Psoas muscle (tissue), 7 donors: ENCODE measurements at regions not wholly inside any gene's neighbourhood (a gene's known extent, or its start where the extent isn't known, plus 50 kb on each side); places are given as distances from the start of the nearest gene placed in this dataset.
"Not testable (repeated sequence)": the region's sequence is repeated elsewhere in the genome, so short reads cannot be mapped to it uniquely, and the experiment has no call there.

Experiments
- ATAC-seq, 4 donors: fragments of 200-7000 bp; cut with Tn5 transposase; one replicate each; pipeline ENCODE4 v1.9.1; 2020; ENCODE audit warnings: moderate library complexity in 3 of 4, mild to moderate bottlenecking in 2 of 4
- DNase-seq, 2 donors: peaks; one replicate each; pipeline ENCODE4 v3.0.0-alpha.2; 2020
- H3K27ac ChIP-seq: fragments of 200-600 bp; one replicate; pipeline ENCODE4 v1.8.0; 2022
- H3K27me3 ChIP-seq, 3 donors: fragments of 200-600 bp in 1 of 3; one replicate each; pipeline versions ENCODE4 v1.6.1 to v1.8.0; 2013 to 2022; ENCODE audit warnings: low read length in 2 of 3, mild to moderate bottlenecking in 2 of 3, moderate library complexity in 1 of 3; ENCODE audit not compliant: insufficient read depth in 3 of 3
- H3K36me3 ChIP-seq, 2 donors: fragments of 200-600 bp in 1 of 2; one replicate each; pipeline versions ENCODE4 v1.6.1 to v1.8.0; 2013 to 2022; ENCODE audit warnings: low read depth in 1 of 2, mild to moderate bottlenecking in 1 of 2, moderate library complexity in 1 of 2; ENCODE audit not compliant: insufficient read depth in 1 of 2
- H3K4me1 ChIP-seq: fragments of 200-600 bp; one replicate; pipeline ENCODE4 v1.8.0; 2022
- H3K4me3 ChIP-seq: fragments of 200-600 bp; one replicate; pipeline ENCODE4 v1.8.0; 2022; ENCODE audit warnings: mild to moderate bottlenecking
- H3K9me3 ChIP-seq: fragments of 200-600 bp; one replicate; pipeline ENCODE4 v1.8.0; 2022
- WGBS, 3 donors: extraction: QIAGEN DNeasy Blood & Tissue Kit; methylation state at CpG; one replicate each; pipeline versions ENCODE4 v1.1.6 to v1.1.7; 2013; 5-methylcytosine and 5-hydroxymethylcytosine counted together
- intact Hi-C, 2 donors: fragments of 100-400 bp; cut with DNase I; formaldehyde crosslinking; loops; one replicate each; pipeline versions ENCODE4 v1.11.0 to v1.14.2; 2022
- TF ChIP-seq, protein P1 (sequence below): fragments of 200-600 bp; IDR thresholded peaks from one replicate; pipeline ENCODE4 v1.8.0; 2022; ENCODE audit warnings: antibody characterized with exemption
- donor health status: healthy with polysubstance abuse.
- donor health status: DM: no; HTN: no; CAD: no; lungs with moderate emphysema.
- donor health status: Bipolar disorder and iron deficiency.
- donor health status: healthy.
- donor health status: DM: yes; HTN: yes; CAD: no.
- donor health status: DM: no; HTN: no; CAD: no.
- donor health status: DM: yes; HTN: yes; CAD: no.

DNA sequence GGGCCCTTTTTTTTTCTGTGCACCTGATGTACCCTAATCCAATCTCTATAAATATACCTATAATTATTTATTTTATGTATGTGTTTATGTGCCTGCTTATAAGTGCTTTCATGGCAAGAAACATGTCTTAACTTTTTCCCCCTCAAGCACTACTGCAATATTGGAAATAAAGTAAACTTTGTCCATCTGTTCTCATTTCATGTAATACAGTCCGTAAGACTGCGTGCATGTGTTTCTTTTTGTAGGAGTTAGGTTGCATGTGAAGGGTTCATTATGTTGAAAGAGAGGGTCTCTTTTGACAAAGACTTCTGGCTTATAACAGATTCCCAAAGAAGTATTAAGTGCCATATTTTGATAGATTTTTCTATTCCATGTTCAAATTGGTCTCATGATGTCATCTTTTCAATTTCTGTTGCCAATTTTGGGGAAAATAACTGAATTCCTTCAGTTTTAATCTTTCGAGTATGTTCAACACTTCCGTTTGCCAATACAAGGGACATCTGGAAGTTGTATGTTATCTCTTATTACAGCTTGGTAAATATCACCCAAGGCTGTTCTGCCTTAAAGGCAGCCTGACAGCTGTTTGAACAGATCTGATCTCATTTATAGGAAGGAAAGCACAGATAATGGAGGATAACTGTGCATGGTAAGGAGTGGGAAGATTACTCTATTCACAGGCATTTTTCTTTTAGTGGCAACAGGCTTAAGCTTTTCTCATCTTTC is 273.1 kb upstream of the SGO1 start:
- no peaks in the 10 kb centered on the region for H3K27me3 ChIP-seq
- ATAC-seq (no peak), DNase-seq (no peak)
- no peaks in the 10 kb centered on the region for H3K36me3 ChIP-seq
- H3K4me1 ChIP-seq, result no peaks in the 10 kb centered on the region
- no peak overlapping the region for H3K27ac ChIP-seq
- WGBS, 3 donors, result 28 to 31% (median 29%) methylated on average over 4 of the region's 4 CpGs
- no peak overlapping the region for H3K4me3 ChIP-seq
- TF ChIP-seq, protein P1, sequence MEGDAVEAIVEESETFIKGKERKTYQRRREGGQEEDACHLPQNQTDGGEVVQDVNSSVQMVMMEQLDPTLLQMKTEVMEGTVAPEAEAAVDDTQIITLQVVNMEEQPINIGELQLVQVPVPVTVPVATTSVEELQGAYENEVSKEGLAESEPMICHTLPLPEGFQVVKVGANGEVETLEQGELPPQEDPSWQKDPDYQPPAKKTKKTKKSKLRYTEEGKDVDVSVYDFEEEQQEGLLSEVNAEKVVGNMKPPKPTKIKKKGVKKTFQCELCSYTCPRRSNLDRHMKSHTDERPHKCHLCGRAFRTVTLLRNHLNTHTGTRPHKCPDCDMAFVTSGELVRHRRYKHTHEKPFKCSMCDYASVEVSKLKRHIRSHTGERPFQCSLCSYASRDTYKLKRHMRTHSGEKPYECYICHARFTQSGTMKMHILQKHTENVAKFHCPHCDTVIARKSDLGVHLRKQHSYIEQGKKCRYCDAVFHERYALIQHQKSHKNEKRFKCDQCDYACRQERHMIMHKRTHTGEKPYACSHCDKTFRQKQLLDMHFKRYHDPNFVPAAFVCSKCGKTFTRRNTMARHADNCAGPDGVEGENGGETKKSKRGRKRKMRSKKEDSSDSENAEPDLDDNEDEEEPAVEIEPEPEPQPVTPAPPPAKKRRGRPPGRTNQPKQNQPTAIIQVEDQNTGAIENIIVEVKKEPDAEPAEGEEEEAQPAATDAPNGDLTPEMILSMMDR, result no peak
- intact Hi-C loops, result no loop called here
- H3K9me3 ChIP-seq, result no peaks in the 10 kb centered on the region

DNA sequence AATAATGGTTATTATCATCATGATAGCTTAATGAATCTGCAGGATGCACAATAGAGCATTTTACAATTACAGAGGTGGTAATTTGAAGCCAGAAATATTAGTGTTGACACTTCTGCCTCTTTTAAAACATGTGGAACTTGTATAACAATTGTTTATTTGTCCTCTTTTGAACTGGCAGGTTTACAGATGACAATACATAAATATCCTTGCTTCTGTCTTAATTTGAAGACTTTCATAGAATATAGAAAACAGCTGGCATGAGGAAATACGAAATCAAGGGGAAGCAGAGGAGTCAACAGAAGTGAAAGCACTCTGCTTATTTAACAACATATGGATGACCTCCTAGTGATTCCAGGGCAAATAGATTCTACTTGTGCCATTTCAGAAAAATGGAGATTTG is 270.5 kb upstream of the SGO1 start:
- ATAC-seq (no peak), DNase-seq (no peak)
- Histone ChIP-seq H3K27me3 (no peaks in the 10 kb centered on the region), H3K36me3 (no peaks in the 10 kb centered on the region), H3K4me1 (no peaks in the 10 kb centered on the region), H3K9me3 (no peaks in the 10 kb centered on the region), H3K27ac (no peak overlapping the region), H3K4me3 (no peak overlapping the region)
- TF ChIP-seq, protein P1, result no peak
- WGBS, 3 donors, result 50 to 69% (median 63%) methylated on average over 1 of the region's 1 CpG
- intact Hi-C loops, result no loop called here

DNA sequence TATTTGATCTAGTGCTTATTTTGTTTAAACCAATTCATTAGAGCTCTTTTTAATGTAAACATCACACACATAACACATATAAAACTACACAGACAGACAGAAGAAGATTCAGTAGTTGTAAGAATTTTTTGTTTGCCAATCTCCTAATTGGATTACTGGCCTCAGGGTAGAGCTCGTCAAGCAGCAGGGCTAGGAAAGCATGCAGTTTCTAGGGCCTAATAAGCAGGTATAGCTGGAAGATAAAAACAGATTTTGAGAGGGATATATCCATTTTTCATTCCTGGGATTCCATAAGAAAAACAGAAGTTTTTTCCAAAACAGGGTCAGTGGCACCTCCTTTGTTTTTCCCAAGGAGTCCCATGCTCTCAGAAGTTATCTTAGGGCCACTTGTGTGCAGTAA is 265.2 kb upstream of the SGO1 start:
- TF ChIP-seq, protein P1, result no peak
- no peaks in the 10 kb centered on the region for H3K27me3 ChIP-seq
- no peak for DNase-seq
- H3K4me1 ChIP-seq, result no peaks in the 10 kb centered on the region
- no peaks in the 10 kb centered on the region for H3K36me3 ChIP-seq
- no peaks in the 10 kb centered on the region for H3K9me3 ChIP-seq
- 42 to 48% (median 43%) methylated on average over 1 of the region's 1 CpG for WGBS, 3 donors
- no peak overlapping the region for H3K4me3 ChIP-seq
- no peak overlapping the region for H3K27ac ChIP-seq
- intact Hi-C loops, result no loop called here
- no peak for ATAC-seq

DNA sequence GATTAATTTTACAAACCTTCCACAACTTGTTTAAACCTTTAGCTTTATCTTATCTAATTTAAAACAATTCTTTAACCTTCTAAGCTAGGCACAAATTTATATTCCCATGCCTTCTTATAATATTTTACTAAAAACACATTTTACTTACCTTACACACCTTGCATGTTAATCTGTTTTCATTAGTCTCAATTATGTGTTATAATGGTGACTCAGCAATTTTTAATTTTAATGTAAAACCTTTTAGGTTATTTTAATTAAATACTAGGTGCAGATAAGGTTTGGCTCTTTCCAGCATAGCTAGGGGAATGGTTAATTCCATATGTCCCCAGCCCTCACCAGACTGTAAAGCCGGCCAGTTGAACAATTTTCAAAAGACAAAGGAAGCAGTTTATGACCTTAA is 264.6 kb upstream of the SGO1 start:
- DNase-seq (no peak), ATAC-seq (no peak)
- H3K4me3 ChIP-seq, result no peak overlapping the region
- H3K4me1 ChIP-seq, result no peaks in the 10 kb centered on the region
- H3K27me3 ChIP-seq, result no peaks in the 10 kb centered on the region
- H3K36me3 ChIP-seq, result no peaks in the 10 kb centered on the region
- TF ChIP-seq, protein P1, result no peak
- intact Hi-C loops, result no loop called here
- no peaks in the 10 kb centered on the region for H3K9me3 ChIP-seq
- 71 to 90% (median 79%) methylated on average over 1 of the region's 1 CpG for WGBS, 3 donors
- no peak overlapping the region for H3K27ac ChIP-seq

DNA sequence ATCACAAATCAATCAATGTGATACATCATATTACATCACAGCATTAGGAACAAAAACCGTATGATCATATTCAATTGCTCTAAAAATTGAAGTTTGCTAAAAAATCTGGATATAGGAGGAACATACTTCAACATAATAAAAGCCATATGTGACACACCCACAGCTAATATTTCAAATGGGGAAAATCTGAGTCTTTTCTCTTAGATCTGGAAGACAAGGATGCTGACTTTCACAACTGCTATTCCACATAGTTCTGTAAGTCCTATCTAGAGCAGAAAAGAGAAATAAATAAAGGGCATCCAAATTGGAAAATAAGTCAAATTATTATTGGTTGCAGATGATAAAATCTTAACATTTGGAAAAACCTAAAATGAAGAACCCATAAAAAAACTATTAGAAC is 256.8 kb upstream of the SGO1 start:
- ATAC-seq (no peak), DNase-seq (no peak)
- TF ChIP-seq, protein P1, result no peak
- Histone ChIP-seq H3K27ac (no peak overlapping the region), H3K27me3 (no peaks in the 10 kb centered on the region), H3K9me3 (no peaks in the 10 kb centered on the region), H3K4me3 (no peak overlapping the region), H3K36me3 (no peaks in the 10 kb centered on the region), H3K4me1 (no peaks in the 10 kb centered on the region)
- 73 to 88% (median 86%) methylated on average over 1 of the region's 1 CpG for WGBS, 3 donors
- intact Hi-C loops, result no loop called here

DNA sequence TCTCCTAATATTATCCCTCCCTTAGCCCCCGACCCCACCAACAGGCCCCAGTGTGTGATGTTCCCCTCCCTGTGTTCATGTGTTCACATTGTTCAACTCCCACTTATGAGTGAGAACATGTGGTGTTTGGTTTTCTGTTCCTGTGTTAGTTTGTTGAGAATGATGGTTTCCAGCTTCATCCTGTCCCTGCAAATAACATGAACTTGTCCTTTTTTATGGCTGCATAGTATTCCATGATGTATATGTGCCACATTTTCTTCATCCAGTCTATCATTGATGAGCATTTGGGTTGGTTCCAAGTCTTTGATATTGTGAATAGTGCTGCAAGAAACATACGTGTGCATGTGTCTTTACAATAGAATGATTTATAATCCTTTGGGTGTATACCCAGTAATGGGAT is 241.3 kb upstream of the SGO1 start:
- DNase-seq, intact Hi-C loops, H3K9me3 ChIP-seq, H3K4me3 ChIP-seq, ATAC-seq, H3K27me3 ChIP-seq, H3K4me1 ChIP-seq, H3K36me3 ChIP-seq, H3K27ac ChIP-seq: not testable (repeated sequence)
- WGBS, 3 donors, result 74 to 83% (median 76%) methylated on average over 2 of the region's 2 CpGs
